Muscle of leg (tissue), 3 donors: ENCODE measurements at regions not wholly inside any gene's neighbourhood (a gene's known extent, or its start where the extent isn't known, plus 50 kb on each side); places are given as distances from the start of the nearest gene placed in this dataset.
"Not testable (repeated sequence)": the region's sequence is repeated elsewhere in the genome, so short reads cannot be mapped to it uniquely, and the experiment has no call there.

ENCODE experiments used
- DNase-seq: peaks from one replicate; pipeline ENCODE4 v3.0.0; 2013
- H3K27ac ChIP-seq: one replicate; pipeline ENCODE4 v1.5.1; 2013; ENCODE audit warnings: mild to moderate bottlenecking, low read length, control low read depth
- H3K27me3 ChIP-seq: one replicate; pipeline ENCODE4 v1.6.1; 2013; ENCODE audit warnings: low read length; ENCODE audit not compliant: control insufficient read depth, insufficient read depth
- H3K36me3 ChIP-seq: one replicate; pipeline ENCODE4 v1.6.1; 2013; ENCODE audit warnings: low read length; ENCODE audit not compliant: control insufficient read depth, insufficient read depth
- H3K4me1 ChIP-seq: one replicate; pipeline ENCODE4 v1.6.1; 2013; ENCODE audit warnings: low read length; ENCODE audit not compliant: control insufficient read depth, insufficient read depth
- H3K4me3 ChIP-seq: one replicate; pipeline ENCODE4 v1.5.1; 2013; ENCODE audit warnings: low read length, control low read depth
- H3K9me3 ChIP-seq: replicated peaks from 2 replicates; pipeline ENCODE4 v1.6.1; 2013; ENCODE audit warnings: low read depth, low read length; ENCODE audit not compliant: control insufficient read depth
- WGBS: methylation state at CpG from one replicate; pipeline ENCODE4 v1.1.5; 2013; ENCODE audit warnings: missing lambda C conversion rate; ENCODE audit not compliant: insufficient coverage; 5-methylcytosine and 5-hydroxymethylcytosine counted together

DNA sequence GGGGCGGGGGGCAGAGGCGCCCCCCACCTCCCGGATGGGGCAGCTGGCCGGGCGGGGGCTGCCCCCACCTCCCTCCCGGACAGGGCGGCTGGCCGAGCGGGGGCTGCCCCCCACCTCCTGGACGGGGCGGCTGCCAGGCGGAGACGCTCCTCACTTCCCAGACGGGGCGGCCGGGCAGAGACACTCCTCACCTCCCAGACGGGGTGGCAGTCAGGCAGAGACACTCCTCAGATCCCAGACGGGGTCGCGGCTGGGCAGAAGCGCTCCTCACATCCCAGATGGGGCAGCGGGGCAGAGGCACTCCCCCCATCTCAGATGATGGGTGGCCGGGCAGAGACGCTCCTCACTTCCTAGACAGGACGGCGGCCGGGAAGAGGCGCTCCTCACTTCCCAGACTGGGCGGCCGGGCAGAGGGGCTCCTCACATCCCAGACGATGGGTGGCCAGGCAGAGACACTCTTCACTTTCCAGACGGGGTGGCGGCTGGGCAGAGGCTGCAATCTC is 240.1 kb downstream of the NPIPA7 start:
- H3K27ac ChIP-seq, H3K27me3 ChIP-seq, H3K9me3 ChIP-seq, DNase-seq, H3K4me3 ChIP-seq, H3K4me1 ChIP-seq, H3K36me3 ChIP-seq: not testable (repeated sequence)
- WGBS = 90% methylated on average over 25 of the region's 33 CpGs

DNA sequence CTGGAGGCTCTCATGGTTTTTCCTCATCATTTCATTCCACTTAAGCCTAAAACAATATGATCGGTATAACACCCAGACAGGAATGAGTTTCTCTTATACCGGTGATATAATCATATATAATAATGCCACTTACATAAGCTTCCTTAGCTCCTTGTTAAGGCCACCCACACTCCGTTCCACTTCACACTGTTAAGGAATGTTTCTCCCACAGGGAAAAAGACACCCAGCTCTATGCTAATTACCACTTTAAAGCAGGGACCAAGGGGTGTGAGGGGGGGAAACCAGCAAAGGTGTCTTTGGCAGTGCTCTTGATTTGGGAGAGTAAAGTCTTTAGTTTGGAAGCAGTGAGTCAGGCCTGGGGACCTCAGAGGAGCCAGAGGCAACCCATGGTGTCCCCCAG is 245.4 kb downstream of the NPIPA7 start:
- not testable (repeated sequence) for H3K36me3 ChIP-seq, H3K27ac ChIP-seq, H3K4me3 ChIP-seq, DNase-seq, H3K9me3 ChIP-seq, H3K4me1 ChIP-seq, H3K27me3 ChIP-seq
- no CpG with 5 or more reads among the region's 3 CpGs for WGBS

DNA sequence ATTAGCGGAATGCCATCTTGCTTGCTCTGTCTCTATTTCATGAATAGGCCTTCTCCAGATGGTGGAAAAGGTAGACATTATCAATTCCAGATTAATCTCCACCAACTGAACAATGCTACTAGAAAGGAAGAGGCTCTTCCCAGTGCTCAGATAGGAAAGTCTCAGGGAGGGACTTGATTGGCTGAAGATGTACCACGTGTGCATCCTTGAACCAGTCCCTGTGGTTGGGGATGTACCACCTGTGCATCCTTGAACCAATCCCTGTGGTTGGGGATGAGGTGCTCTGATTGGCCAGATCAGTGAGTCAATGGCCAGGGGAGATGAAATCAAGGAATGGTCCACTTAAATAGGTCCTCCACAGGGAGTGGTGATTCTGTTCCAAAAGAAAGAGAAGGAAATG is 246.2 kb downstream of the NPIPA7 start:
- H3K36me3 ChIP-seq, H3K27me3 ChIP-seq, DNase-seq, H3K4me1 ChIP-seq, H3K4me3 ChIP-seq, H3K27ac ChIP-seq, H3K9me3 ChIP-seq: not testable (repeated sequence)
- WGBS = no CpG with 5 or more reads among the region's 2 CpGs

DNA sequence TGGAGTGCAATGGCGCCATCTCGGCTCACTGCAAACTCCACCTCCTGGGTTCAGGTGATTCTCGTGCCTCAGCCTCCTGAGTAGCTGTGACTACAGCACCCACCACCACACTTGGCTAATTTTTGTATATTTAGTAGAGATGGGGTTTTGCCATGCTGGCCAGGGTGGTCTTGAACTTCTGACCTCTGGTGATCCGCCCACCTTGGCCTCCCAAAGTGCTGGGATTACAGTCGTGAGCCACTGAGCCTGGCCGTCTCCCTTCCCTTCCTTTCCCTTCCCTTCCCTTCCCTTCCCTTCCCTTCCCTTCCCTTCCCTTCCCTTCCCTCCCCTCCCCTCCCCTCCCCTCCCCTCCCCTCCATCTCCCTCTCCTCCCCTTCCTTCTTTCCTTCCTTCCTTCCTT is 248.9 kb downstream of the NPIPA7 start:
- DNase-seq, H3K36me3 ChIP-seq, H3K4me1 ChIP-seq, H3K27ac ChIP-seq, H3K9me3 ChIP-seq, H3K4me3 ChIP-seq, H3K27me3 ChIP-seq: not testable (repeated sequence)
- no CpG with 5 or more reads among the region's 6 CpGs for WGBS

DNA sequence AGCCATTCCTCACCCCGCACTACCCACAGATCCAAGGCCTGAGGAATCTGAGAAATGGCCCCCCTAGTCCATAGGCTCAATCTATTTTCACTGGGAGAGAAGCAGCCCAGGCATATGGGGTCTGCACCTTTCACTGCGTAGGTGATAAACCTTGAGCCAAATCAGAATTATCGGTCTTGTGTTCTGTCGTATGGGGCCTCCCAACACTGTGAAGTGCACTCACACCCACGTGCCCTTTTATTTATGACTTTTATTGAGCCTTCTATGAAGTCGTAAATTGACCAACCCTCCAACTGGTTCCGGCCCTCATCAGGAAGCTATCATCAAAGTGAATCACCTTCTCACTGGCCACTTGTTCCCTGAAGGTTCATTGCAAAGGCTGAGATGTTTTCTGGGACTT is 259.3 kb downstream of the NPIPA7 start:
- not testable (repeated sequence) for H3K36me3 ChIP-seq, DNase-seq, H3K27me3 ChIP-seq, H3K9me3 ChIP-seq, H3K4me3 ChIP-seq, H3K27ac ChIP-seq, H3K4me1 ChIP-seq
- WGBS = no CpG with 5 or more reads among the region's 7 CpGs

DNA sequence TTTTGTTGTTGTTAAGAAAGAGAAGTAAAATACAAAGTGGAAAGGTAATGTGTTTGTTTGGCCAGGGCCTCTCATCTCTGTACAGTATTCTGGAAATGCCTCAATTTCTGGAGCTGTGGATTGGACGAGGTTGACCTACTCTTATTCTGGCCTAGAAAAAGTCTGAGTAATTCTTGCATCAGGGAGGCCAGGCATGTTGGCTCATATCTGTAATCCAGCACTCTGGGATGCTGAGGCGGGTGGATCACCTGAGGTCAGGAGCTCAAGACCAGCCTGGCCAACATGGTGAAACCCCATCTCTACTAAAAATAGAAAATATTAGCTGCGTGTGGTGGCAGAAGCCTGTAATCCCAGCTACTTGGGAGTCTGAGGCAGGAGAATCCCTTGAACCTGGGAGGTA is 259.8 kb downstream of the NPIPA7 start:
- not testable (repeated sequence) for H3K9me3 ChIP-seq, DNase-seq, H3K27ac ChIP-seq, H3K36me3 ChIP-seq, H3K4me1 ChIP-seq, H3K27me3 ChIP-seq, H3K4me3 ChIP-seq
- no CpG with 5 or more reads among the region's 3 CpGs for WGBS

DNA sequence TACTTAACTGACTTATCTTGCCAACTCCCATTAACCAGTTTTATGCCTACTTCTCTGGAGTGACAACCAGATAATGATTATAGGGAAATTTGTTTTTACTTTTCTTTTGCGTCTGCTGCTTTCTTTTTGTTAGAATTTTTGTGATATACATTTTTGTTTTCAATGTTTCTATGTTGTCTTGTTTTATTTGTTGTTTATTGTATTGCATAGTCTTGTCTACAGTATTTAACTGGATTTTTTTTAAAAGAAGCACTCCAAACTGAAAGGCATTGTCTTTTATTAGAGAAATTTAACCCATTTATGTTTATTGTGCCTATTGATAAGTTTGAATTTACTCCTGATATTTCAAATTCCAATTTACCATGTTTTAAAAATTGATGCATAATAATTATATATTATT is 264.9 kb downstream of the NPIPA7 start:
- H3K4me3 ChIP-seq, H3K27me3 ChIP-seq, H3K9me3 ChIP-seq, H3K27ac ChIP-seq, DNase-seq, H3K4me1 ChIP-seq, H3K36me3 ChIP-seq: not testable (repeated sequence)
- no CpG with 5 or more reads among the region's 1 CpG for WGBS

DNA sequence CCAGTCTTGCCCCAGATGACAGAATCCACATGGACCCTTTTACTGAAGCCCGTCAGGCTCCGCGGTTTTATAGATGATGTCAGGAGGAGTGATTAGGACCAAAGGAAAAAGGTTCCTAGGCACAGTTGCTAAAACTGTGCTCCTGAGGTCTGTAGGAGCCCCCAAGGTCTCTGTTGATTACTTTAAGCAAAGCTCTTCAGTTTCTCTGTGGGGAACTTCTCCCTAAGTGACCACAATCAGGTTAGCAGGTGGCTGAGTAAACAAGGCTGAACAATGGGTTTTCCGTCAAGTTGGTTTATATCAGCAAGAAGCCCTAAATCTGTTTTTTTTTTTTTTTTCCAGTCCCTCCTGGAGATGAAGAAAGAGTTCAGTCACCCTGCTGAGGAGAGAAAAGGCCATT is 269.1 kb downstream of the NPIPA7 start:
- no CpG with 5 or more reads among the region's 4 CpGs for WGBS
- DNase-seq, H3K36me3 ChIP-seq, H3K4me3 ChIP-seq, H3K27ac ChIP-seq, H3K4me1 ChIP-seq, H3K9me3 ChIP-seq, H3K27me3 ChIP-seq: not testable (repeated sequence)

DNA sequence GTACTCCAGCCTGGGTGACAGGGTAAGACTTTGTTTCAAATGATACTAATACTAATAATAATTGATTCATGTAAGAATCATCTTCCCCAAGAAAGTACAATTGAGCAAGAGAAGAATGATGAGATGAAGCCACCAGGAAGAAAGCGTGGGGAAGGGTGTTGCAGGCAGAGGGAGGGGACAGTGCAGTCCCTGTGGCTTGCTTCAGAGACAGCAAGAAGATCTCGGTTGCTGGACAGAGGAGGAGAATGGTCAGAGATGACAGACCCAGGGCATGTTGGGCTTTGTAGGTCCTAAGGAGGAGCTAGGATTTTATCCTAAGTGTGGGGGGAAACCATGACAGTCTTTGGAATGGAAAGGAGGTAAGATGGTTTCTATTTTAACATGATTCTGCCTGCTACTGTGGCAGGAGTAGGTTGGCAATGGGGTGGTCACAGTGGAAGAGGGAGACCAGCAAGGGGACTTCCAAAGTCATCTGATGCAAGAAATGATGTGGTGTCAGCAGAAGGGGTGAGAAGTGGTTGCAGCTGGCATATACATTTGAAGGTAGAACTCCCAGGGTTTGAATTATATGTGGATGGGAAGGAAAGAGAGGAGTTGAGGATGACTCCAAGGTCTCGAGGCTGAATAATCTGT is 293.4 kb downstream of the NPIPA7 start:
- H3K4me1 ChIP-seq, H3K36me3 ChIP-seq, H3K9me3 ChIP-seq, DNase-seq, H3K27ac ChIP-seq, H3K4me3 ChIP-seq, H3K27me3 ChIP-seq: not testable (repeated sequence)
- WGBS = no CpG with 5 or more reads among the region's 3 CpGs

DNA sequence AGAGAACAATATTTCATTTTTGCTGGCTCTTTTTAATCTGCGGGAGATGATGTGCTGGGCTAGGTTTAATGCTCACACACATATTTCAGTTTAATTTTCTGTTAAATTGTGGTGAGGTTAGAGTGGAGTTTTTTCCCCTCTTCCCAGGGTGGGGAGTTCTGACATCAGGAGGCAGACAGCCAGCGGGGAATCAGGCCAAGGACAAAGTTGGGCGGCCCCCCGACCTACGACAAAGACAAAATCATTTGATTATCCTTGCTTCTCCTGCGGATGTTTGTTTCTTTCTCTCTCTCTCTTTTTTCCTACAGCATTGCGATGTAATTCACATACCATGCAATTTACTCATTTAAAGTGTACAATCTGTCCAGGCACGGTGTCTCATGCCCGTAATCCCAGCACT is 295.9 kb downstream of the NPIPA7 start:
- whole genome bisulfite sequencing = no CpG with 5 or more reads among the region's 9 CpGs
- not testable (repeated sequence) for H3K27ac ChIP-seq, H3K36me3 ChIP-seq, DNase-seq, H3K4me1 ChIP-seq, H3K9me3 ChIP-seq, H3K27me3 ChIP-seq, H3K4me3 ChIP-seq

DNA sequence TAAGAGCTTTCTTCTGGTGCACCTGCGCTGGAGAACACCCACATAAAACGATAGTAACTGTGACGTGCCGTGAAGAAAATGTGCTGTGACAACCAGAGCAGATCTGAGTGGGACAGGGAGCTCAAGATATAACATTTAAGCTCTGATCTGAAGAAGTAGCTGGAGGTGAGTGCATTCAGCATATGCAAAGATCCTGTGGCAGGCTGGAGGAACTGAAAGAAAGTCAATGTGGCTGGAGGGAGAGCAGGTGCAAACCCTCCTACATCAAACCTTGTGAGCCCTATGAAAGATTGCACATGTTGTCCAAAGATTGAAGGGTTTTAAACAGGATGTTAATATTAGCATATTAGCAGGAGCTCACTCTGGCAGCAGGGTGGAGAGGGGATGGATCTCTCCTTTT is 342.9 kb downstream of the NPIPA7 start:
- not testable (repeated sequence) for DNase-seq, H3K27ac ChIP-seq, H3K4me1 ChIP-seq, H3K27me3 ChIP-seq, H3K36me3 ChIP-seq, H3K9me3 ChIP-seq, H3K4me3 ChIP-seq
- no CpG with 5 or more reads among the region's 4 CpGs for WGBS
